ENCODE measurements at regions not wholly inside any gene's neighbourhood (a gene's known extent, or its start where the extent isn't known, plus 50 kb on each side); places are given as distances from the start of the nearest gene placed in this dataset.

GRCh38 chr4:18749391-18749790 is 727.8 kb upstream of the LCORL start:
- WGBS, result 100% methylated on average over 2 of the region's 2 CpGs
- Histone ChIP-seq H3K23ac (ENCODE audit: low read length in 2 of 2) (no peak overlapping the region), H2BK120ac (ENCODE audit: low read depth, low read length) (no peak overlapping the region), H2BK15ac (ENCODE audit: low read depth, poor library complexity, severe bottlenecking) (no peak overlapping the region), H3K79me1 (replicated peaks; ENCODE audit: low read length, poor library complexity, severe bottlenecking) (no peaks in the 10 kb centered on the region), H3K36me3 (ENCODE audit: control insufficient read depth in 1 of 2, insufficient read depth in 2 of 2, low read depth in 1 of 2, low read length in 2 of 2) (no peaks in the 10 kb centered on the region), H2AFZ (ENCODE audit: low read depth, low read length) (no peak overlapping the region), H3K18ac (ENCODE audit: low read depth in 1 of 2, low read length in 2 of 2) (no peak overlapping the region), H3K4ac (ENCODE audit: low read depth in 1 of 2, low read length in 2 of 2) (no peak overlapping the region), H4K91ac (ENCODE audit: low read length) (no peak overlapping the region), H2AK5ac (ENCODE audit: low read length, severe bottlenecking) (no peak overlapping the region), H3K14ac (ENCODE audit: low read length in 2 of 2) (no peak overlapping the region), H2BK5ac (ENCODE audit: low read depth, low read length, poor library complexity, severe bottlenecking) (no peak overlapping the region), H4K8ac (ENCODE audit: low read length) (no peak overlapping the region), H3K9me3 (ENCODE audit: control insufficient read depth, low read length) (peaks cover 3% of the 10 kb centered on the region), H3K9ac (ENCODE audit: low read length) (no peak overlapping the region), H2BK12ac (ENCODE audit: low read length in 2 of 2) (no peak overlapping the region), H3K4me1 (ENCODE audit: control insufficient read depth, insufficient read depth, low read depth, low read length) (no peaks in the 10 kb centered on the region), H3K4me2 (ENCODE audit: low read length, poor library complexity, severe bottlenecking) (no peak overlapping the region), H3K27ac (ENCODE audit: low read length, poor library complexity, severe bottlenecking) (no peak overlapping the region), H3K4me3 (ENCODE audit: insufficient read depth in 1 of 2, low read depth in 1 of 2, low read length in 2 of 2) (no peak overlapping the region), H3K27me3 (ENCODE audit: control insufficient read depth in 1 of 2, insufficient read depth in 1 of 2, low read length in 2 of 2) (no peaks in the 10 kb centered on the region)
- DNase-seq, result no peak

DNA sequence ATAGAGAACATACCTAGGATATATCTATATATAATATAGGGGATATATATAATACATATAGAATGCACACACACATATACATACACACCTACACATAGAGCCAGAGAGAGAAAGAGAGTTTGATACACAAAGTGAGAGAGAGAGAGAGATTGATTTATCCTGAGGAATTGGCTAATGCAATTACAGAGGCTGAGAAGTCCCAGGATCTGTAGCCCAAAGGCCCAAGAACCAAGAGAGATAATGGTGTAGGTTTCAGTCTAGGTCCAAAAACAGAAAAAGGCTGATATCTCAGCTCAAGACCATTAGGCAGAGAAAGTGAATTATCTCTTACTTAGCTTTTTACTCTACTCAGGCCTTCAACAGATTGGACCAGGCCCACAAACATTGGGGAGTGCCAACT is 715.0 kb upstream of the LCORL start:
- H2AFZ ChIP-seq (ENCODE audit: low read depth, low read length), result no peak overlapping the region
- H3K79me1 ChIP-seq (replicated peaks; ENCODE audit: low read length, poor library complexity, severe bottlenecking), result no peaks in the 10 kb centered on the region
- no peak overlapping the region for H3K9ac ChIP-seq (ENCODE audit: low read length)
- H2BK120ac ChIP-seq (ENCODE audit: low read depth, low read length), result no peak overlapping the region
- no peak overlapping the region for H3K27ac ChIP-seq (ENCODE audit: low read length, poor library complexity, severe bottlenecking)
- H3K9me3 ChIP-seq (ENCODE audit: control insufficient read depth, low read length), result no peaks in the 10 kb centered on the region
- no peaks in the 10 kb centered on the region for H3K4me1 ChIP-seq (ENCODE audit: control insufficient read depth, insufficient read depth, low read depth, low read length)
- no peak overlapping the region for H3K4me2 ChIP-seq (ENCODE audit: low read length, poor library complexity, severe bottlenecking)
- no peak overlapping the region for H4K8ac ChIP-seq (ENCODE audit: low read length)
- H3K14ac ChIP-seq (ENCODE audit: low read length in 2 of 2), result no peak overlapping the region
- no peak overlapping the region for H3K23ac ChIP-seq (ENCODE audit: low read length in 2 of 2)
- no peak overlapping the region for H2BK5ac ChIP-seq (ENCODE audit: low read depth, low read length, poor library complexity, severe bottlenecking)
- H3K27me3 ChIP-seq (ENCODE audit: control insufficient read depth in 1 of 2, insufficient read depth in 1 of 2, low read length in 2 of 2), result no peaks in the 10 kb centered on the region
- H2BK15ac ChIP-seq (ENCODE audit: low read depth, poor library complexity, severe bottlenecking), result no peak overlapping the region
- no peak overlapping the region for H2AK5ac ChIP-seq (ENCODE audit: low read length, severe bottlenecking)
- no peak overlapping the region for H3K4ac ChIP-seq (ENCODE audit: low read depth in 1 of 2, low read length in 2 of 2)
- H4K91ac ChIP-seq (ENCODE audit: low read length), result no peak overlapping the region
- no peak for DNase-seq
- no peaks in the 10 kb centered on the region for H3K36me3 ChIP-seq (ENCODE audit: control insufficient read depth in 1 of 2, insufficient read depth in 2 of 2, low read depth in 1 of 2, low read length in 2 of 2)
- H2BK12ac ChIP-seq (ENCODE audit: low read length in 2 of 2), result no peak overlapping the region
- no peak overlapping the region for H3K18ac ChIP-seq (ENCODE audit: low read depth in 1 of 2, low read length in 2 of 2)
- no peak overlapping the region for H3K4me3 ChIP-seq (ENCODE audit: insufficient read depth in 1 of 2, low read depth in 1 of 2, low read length in 2 of 2)

- no peak overlapping the region for H3K9ac ChIP-seq (ENCODE audit: low read length)
- no peak overlapping the region for H2AFZ ChIP-seq (ENCODE audit: low read depth, low read length)
- H2BK15ac ChIP-seq (ENCODE audit: low read depth, poor library complexity, severe bottlenecking), result no peak overlapping the region
- H3K27me3 ChIP-seq (ENCODE audit: control insufficient read depth in 1 of 2, insufficient read depth in 1 of 2, low read length in 2 of 2), result no peaks in the 10 kb centered on the region
- no peak overlapping the region for H3K4me2 ChIP-seq (ENCODE audit: low read length, poor library complexity, severe bottlenecking)
- H4K91ac ChIP-seq (ENCODE audit: low read length), result no peak overlapping the region
- H3K18ac ChIP-seq (ENCODE audit: low read depth in 1 of 2, low read length in 2 of 2), result no peak overlapping the region
- no peak overlapping the region for H3K23ac ChIP-seq (ENCODE audit: low read length in 2 of 2)
- H4K8ac ChIP-seq (ENCODE audit: low read length), result no peak overlapping the region
- no peaks in the 10 kb centered on the region for H3K4me1 ChIP-seq (ENCODE audit: control insufficient read depth, insufficient read depth, low read depth, low read length)
- H3K4ac ChIP-seq (ENCODE audit: low read depth in 1 of 2, low read length in 2 of 2), result no peak overlapping the region
- H3K14ac ChIP-seq (ENCODE audit: low read length in 2 of 2), result no peak overlapping the region
- H2BK12ac ChIP-seq (ENCODE audit: low read length in 2 of 2), result no peak overlapping the region
- no peak overlapping the region for H2AK5ac ChIP-seq (ENCODE audit: low read length, severe bottlenecking)
- H3K36me3 ChIP-seq (ENCODE audit: control insufficient read depth in 1 of 2, insufficient read depth in 2 of 2, low read depth in 1 of 2, low read length in 2 of 2), result no peaks in the 10 kb centered on the region
- no peaks in the 10 kb centered on the region for H3K79me1 ChIP-seq (replicated peaks; ENCODE audit: low read length, poor library complexity, severe bottlenecking)
- H3K4me3 ChIP-seq (ENCODE audit: insufficient read depth in 1 of 2, low read depth in 1 of 2, low read length in 2 of 2), result no peak overlapping the region
- WGBS, result no CpG with 5 or more reads among the region's 3 CpGs
- H3K9me3 ChIP-seq (ENCODE audit: control insufficient read depth, low read length), result no peaks in the 10 kb centered on the region
- no peak overlapping the region for H3K27ac ChIP-seq (ENCODE audit: low read length, poor library complexity, severe bottlenecking)
- H2BK5ac ChIP-seq (ENCODE audit: low read depth, low read length, poor library complexity, severe bottlenecking), result no peak overlapping the region
- no peak for DNase-seq
- H2BK120ac ChIP-seq (ENCODE audit: low read depth, low read length), result no peak overlapping the region
These were observed 714.2 kb upstream of the LCORL start for GRCh38 chr4:18735740-18736268.

DNA sequence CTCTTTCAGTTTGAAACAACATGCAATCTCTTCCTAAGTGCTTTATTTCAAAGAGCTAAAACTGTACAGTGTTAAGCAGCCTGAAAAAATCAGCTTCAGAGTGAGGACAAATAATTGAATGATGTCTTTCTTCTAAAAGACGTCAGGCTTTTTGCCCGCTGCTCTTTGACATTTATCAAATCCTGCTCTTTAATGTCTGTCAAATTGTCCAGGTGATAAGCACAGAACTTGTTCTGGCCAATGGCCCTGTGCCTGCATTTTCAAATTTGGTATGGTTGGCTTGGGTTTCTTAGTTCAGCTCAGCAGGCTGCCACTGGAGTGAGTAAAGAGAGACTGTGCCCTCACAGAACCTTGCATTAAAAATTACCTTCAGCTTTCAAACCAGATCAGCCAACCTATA is 712.9 kb upstream of the LCORL start:
- WGBS, result 94% methylated on average over 2 of the region's 2 CpGs
- H2BK5ac ChIP-seq (ENCODE audit: low read depth, low read length, poor library complexity, severe bottlenecking), result no peak overlapping the region
- no peak overlapping the region for H2AFZ ChIP-seq (ENCODE audit: low read depth, low read length)

More for the DNA sequence above, 712.9 kb upstream of the LCORL start:
- Histone ChIP-seq H2BK12ac (ENCODE audit: low read length in 2 of 2) (no peak overlapping the region), H4K8ac (ENCODE audit: low read length) (no peak overlapping the region), H3K27ac (ENCODE audit: low read length, poor library complexity, severe bottlenecking) (no peak overlapping the region), H2AK5ac (ENCODE audit: low read length, severe bottlenecking) (no peak overlapping the region), H3K36me3 (ENCODE audit: control insufficient read depth in 1 of 2, insufficient read depth in 2 of 2, low read depth in 1 of 2, low read length in 2 of 2) (no peaks in the 10 kb centered on the region), H3K27me3 (ENCODE audit: control insufficient read depth in 1 of 2, insufficient read depth in 1 of 2, low read length in 2 of 2) (no peaks in the 10 kb centered on the region), H3K4me2 (ENCODE audit: low read length, poor library complexity, severe bottlenecking) (no peak overlapping the region), H3K14ac (ENCODE audit: low read length in 2 of 2) (no peak overlapping the region), H4K91ac (ENCODE audit: low read length) (no peak overlapping the region), H2BK15ac (ENCODE audit: low read depth, poor library complexity, severe bottlenecking) (no peak overlapping the region), H2BK120ac (ENCODE audit: low read depth, low read length) (no peak overlapping the region), H3K4me3 (ENCODE audit: insufficient read depth in 1 of 2, low read depth in 1 of 2, low read length in 2 of 2) (no peak overlapping the region), H3K18ac (ENCODE audit: low read depth in 1 of 2, low read length in 2 of 2) (no peak overlapping the region), H3K79me1 (replicated peaks; ENCODE audit: low read length, poor library complexity, severe bottlenecking) (no peaks in the 10 kb centered on the region), H3K9me3 (ENCODE audit: control insufficient read depth, low read length) (no peaks in the 10 kb centered on the region), H3K4ac (ENCODE audit: low read depth in 1 of 2, low read length in 2 of 2) (no peak overlapping the region), H3K23ac (ENCODE audit: low read length in 2 of 2) (no peak overlapping the region), H3K9ac (ENCODE audit: low read length) (no peak overlapping the region), H3K4me1 (ENCODE audit: control insufficient read depth, insufficient read depth, low read depth, low read length) (no peaks in the 10 kb centered on the region)
- no peak for DNase-seq

Measured in mesenchymal stem cell (in vitro differentiated cells and primary cell).